ENCODE measurements at regions not wholly inside any gene's neighbourhood (a gene's known extent, or its start where the extent isn't known, plus 50 kb on each side); places are given as distances from the start of the nearest gene placed in this dataset.

DNA sequence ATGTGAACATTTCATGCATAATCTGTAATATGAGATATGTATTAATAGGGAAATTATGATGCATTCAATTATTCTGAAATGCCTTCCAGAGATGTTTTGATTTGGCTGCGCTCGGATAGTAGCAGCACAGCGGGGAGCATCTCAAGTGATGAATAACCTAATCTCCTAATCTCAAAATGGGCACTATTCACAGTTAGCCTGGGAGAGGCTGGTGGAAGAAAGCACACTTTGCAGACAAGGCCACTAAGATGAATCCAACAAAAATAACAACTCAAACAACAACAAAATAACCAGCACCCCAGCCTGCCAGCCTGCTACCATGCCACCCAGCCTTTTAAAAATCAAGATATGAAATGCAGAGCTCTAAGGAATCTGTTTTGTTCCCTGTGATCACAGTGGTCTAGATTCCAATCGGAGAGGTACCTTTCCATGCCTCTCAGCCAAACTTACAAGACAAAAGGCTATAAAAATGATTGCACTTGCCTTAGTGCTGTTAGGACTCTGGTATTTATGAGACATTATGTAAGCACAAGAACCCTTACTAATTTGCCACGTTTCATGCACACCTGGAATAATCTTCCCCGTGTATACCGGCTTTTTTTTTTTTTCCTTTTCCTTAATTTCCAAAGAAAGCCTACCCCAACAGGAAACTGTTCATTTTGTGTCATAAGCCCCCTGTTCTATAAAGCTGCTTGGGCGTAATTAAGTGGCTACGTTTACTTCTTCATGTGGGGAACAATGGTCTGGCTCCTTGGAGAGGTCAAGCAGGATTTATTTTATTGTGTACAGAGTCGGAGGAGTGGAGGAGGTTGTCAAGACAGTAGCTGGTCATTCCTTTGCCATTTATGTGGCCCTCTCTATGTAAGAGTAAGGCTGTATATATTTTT is 526.9 kb upstream of the FANCL start:
- ATAC-seq, result no peak
- Histone ChIP-seq H3K4me2 (no peak overlapping the region), H3K27ac (no peak overlapping the region), H3K4me3 (no peak overlapping the region), H3K4me1 (no peaks in the 10 kb centered on the region), H3K9me3 (no peaks in the 10 kb centered on the region)
- FAIRE-seq, result no peak
- no peak for TF ChIP-seq JUN (IDR thresholded peaks at IDR 0.05)
- no peak for TF ChIP-seq POLR2AphosphoS2 (conservative IDR thresholded peaks at IDR 0.05; ENCODE audit: low read length)
- TF ChIP-seq, protein P1, sequence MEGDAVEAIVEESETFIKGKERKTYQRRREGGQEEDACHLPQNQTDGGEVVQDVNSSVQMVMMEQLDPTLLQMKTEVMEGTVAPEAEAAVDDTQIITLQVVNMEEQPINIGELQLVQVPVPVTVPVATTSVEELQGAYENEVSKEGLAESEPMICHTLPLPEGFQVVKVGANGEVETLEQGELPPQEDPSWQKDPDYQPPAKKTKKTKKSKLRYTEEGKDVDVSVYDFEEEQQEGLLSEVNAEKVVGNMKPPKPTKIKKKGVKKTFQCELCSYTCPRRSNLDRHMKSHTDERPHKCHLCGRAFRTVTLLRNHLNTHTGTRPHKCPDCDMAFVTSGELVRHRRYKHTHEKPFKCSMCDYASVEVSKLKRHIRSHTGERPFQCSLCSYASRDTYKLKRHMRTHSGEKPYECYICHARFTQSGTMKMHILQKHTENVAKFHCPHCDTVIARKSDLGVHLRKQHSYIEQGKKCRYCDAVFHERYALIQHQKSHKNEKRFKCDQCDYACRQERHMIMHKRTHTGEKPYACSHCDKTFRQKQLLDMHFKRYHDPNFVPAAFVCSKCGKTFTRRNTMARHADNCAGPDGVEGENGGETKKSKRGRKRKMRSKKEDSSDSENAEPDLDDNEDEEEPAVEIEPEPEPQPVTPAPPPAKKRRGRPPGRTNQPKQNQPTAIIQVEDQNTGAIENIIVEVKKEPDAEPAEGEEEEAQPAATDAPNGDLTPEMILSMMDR (IDR thresholded peaks at IDR 0.05), result no peak
- TF ChIP-seq, protein P2, sequence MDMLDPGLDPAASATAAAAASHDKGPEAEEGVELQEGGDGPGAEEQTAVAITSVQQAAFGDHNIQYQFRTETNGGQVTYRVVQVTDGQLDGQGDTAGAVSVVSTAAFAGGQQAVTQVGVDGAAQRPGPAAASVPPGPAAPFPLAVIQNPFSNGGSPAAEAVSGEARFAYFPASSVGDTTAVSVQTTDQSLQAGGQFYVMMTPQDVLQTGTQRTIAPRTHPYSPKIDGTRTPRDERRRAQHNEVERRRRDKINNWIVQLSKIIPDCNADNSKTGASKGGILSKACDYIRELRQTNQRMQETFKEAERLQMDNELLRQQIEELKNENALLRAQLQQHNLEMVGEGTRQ (IDR thresholded peaks at IDR 0.05), result no peak
- no peak for TF ChIP-seq RFX5 (IDR thresholded peaks at IDR 0.05)
- TF ChIP-seq HDAC2 (IDR thresholded peaks at IDR 0.05), result no peak
- no peak for TF ChIP-seq EHMT2 (IDR thresholded peaks at IDR 0.05; ENCODE audit: low read depth)
- TF ChIP-seq, protein P3, sequence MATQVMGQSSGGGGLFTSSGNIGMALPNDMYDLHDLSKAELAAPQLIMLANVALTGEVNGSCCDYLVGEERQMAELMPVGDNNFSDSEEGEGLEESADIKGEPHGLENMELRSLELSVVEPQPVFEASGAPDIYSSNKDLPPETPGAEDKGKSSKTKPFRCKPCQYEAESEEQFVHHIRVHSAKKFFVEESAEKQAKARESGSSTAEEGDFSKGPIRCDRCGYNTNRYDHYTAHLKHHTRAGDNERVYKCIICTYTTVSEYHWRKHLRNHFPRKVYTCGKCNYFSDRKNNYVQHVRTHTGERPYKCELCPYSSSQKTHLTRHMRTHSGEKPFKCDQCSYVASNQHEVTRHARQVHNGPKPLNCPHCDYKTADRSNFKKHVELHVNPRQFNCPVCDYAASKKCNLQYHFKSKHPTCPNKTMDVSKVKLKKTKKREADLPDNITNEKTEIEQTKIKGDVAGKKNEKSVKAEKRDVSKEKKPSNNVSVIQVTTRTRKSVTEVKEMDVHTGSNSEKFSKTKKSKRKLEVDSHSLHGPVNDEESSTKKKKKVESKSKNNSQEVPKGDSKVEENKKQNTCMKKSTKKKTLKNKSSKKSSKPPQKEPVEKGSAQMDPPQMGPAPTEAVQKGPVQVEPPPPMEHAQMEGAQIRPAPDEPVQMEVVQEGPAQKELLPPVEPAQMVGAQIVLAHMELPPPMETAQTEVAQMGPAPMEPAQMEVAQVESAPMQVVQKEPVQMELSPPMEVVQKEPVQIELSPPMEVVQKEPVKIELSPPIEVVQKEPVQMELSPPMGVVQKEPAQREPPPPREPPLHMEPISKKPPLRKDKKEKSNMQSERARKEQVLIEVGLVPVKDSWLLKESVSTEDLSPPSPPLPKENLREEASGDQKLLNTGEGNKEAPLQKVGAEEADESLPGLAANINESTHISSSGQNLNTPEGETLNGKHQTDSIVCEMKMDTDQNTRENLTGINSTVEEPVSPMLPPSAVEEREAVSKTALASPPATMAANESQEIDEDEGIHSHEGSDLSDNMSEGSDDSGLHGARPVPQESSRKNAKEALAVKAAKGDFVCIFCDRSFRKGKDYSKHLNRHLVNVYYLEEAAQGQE (IDR thresholded peaks at IDR 0.05), result no peak
- TF ChIP-seq CHD4 (IDR thresholded peaks at IDR 0.05; ENCODE audit: borderline replicate concordance), result no peak
- TF ChIP-seq, protein P4, sequence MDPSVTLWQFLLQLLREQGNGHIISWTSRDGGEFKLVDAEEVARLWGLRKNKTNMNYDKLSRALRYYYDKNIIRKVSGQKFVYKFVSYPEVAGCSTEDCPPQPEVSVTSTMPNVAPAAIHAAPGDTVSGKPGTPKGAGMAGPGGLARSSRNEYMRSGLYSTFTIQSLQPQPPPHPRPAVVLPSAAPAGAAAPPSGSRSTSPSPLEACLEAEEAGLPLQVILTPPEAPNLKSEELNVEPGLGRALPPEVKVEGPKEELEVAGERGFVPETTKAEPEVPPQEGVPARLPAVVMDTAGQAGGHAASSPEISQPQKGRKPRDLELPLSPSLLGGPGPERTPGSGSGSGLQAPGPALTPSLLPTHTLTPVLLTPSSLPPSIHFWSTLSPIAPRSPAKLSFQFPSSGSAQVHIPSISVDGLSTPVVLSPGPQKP (IDR thresholded peaks at IDR 0.05; ENCODE audit: low read depth, low read length), result no peak
- no peak for TF ChIP-seq SMC3 (IDR thresholded peaks at IDR 0.05)
- TF ChIP-seq TFCP2L1 (CRISPR knock-in tag; IDR thresholded peaks at IDR 0.05), result no peak
- no peak for TF ChIP-seq MYC (IDR thresholded peaks at IDR 0.05; ENCODE audit: borderline replicate concordance, low read length)
- TF ChIP-seq FOSB (CRISPR knock-in tag; IDR thresholded peaks at IDR 0.05), result no peak
- TF ChIP-seq, protein P5, sequence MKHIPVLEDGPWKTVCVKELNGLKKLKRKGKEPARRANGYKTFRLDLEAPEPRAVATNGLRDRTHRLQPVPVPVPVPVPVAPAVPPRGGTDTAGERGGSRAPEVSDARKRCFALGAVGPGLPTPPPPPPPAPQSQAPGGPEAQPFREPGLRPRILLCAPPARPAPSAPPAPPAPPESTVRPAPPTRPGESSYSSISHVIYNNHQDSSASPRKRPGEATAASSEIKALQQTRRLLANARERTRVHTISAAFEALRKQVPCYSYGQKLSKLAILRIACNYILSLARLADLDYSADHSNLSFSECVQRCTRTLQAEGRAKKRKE (CRISPR knock-in tag; IDR thresholded peaks at IDR 0.05; ENCODE audit: low read depth), result no peak
- no peak for TF ChIP-seq CEBPB (IDR thresholded peaks at IDR 0.05)
- TF ChIP-seq, protein P6, sequence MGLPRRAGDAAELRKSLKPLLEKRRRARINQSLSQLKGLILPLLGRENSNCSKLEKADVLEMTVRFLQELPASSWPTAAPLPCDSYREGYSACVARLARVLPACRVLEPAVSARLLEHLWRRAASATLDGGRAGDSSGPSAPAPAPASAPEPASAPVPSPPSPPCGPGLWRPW (IDR thresholded peaks at IDR 0.05), result no peak
- TF ChIP-seq, protein P7, sequence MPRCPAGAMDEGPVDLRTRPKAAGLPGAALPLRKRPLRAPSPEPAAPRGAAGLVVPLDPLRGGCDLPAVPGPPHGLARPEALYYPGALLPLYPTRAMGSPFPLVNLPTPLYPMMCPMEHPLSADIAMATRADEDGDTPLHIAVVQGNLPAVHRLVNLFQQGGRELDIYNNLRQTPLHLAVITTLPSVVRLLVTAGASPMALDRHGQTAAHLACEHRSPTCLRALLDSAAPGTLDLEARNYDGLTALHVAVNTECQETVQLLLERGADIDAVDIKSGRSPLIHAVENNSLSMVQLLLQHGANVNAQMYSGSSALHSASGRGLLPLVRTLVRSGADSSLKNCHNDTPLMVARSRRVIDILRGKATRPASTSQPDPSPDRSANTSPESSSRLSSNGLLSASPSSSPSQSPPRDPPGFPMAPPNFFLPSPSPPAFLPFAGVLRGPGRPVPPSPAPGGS (IDR thresholded peaks at IDR 0.05), result no peak
- TF ChIP-seq POLR2A (IDR thresholded peaks at IDR 0.05; ENCODE audit: low read length), result no peak
- ChIA-PET POLR2A (no interaction called here), CTCF (no interaction called here)
- DNase-seq (ENCODE audit: low read depth in 1 of 2, low spot score in 1 of 2), result no peak
- WGBS (ENCODE audit: missing lambda C conversion rate), result 31% methylated on average over 10 of the region's 10 CpGs

All from A549 (cell line).